ENCODE measurements at regions not wholly inside any gene's neighbourhood (a gene's known extent, or its start where the extent isn't known, plus 50 kb on each side); places are given as distances from the start of the nearest gene placed in this dataset.

DNA sequence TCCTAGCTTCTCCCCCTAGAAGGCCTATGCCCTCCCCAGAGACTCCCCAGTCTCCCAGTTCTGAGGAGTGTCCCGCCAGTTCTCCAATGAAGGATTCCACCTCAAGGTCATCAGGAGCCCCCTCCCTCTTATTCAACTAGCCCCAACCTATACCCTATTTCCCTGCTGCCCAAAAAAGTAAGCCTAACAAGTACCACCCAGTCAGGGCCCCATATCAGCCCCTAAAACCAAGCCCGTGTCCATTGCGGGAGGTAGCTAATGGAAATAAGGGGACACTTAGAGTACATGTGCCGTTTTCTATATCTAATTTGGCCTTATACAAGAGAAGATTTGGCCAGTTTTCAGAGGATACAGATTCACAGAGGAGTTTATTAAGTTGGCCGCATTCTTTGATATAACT, 416.2 kb downstream of the MATN1 start:
- no peak overlapping the region for H3K9ac ChIP-seq (ENCODE audit: low read depth in 1 of 2, low read length in 2 of 2)
- H3K9me3 ChIP-seq (ENCODE audit: control insufficient read depth in 2 of 2, low read length in 2 of 2): no peaks in the 10 kb centered on the region
- H3K36me3 ChIP-seq (ENCODE audit: control insufficient read depth in 2 of 2, insufficient read depth in 2 of 2, low read length in 2 of 2): no peaks in the 10 kb centered on the region
- H3K4me3 ChIP-seq (ENCODE audit: low read length in 2 of 2): no peak overlapping the region
- H3K27ac ChIP-seq (ENCODE audit: low read depth in 2 of 2, low read length in 2 of 2): no peak overlapping the region
- peaks cover 3 to 7% of the 10 kb centered on the region in 2 donors for H3K27me3 ChIP-seq (ENCODE audit: control insufficient read depth in 2 of 2, insufficient read depth in 2 of 2, low read length in 2 of 2)
- H3K4me1 ChIP-seq (ENCODE audit: control insufficient read depth in 2 of 2, insufficient read depth in 2 of 2, low read length in 2 of 2): no peaks in the 10 kb centered on the region

DNA sequence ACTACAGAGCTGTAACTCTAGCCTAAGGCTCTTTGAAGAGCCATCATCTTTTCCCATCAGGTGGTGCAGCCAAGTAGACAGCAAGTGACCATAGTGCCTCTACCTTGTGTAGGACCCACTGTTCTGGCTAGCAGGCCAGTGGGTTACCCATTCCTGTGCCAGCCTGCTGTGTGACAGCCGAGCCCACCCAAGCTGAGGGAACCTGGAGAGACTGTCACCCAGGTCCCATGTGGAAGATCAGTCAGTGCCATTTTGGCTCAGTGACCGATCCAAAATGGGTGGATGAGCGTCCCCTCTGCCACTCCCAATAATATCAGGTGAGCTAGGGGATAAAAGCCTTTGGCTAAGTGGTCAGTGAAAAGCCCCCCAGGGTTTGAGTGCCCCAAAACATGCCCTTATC, 417.9 kb downstream of the MATN1 start:
- Histone ChIP-seq H3K9ac (ENCODE audit: low read depth in 1 of 2, low read length in 2 of 2) (no peak overlapping the region), H3K4me3 (ENCODE audit: low read length in 2 of 2) (no peak overlapping the region), H3K27me3 (ENCODE audit: control insufficient read depth in 2 of 2, insufficient read depth in 2 of 2, low read length in 2 of 2) (peaks cover 3 to 7% of the 10 kb centered on the region in 2 donors), H3K4me1 (ENCODE audit: control insufficient read depth in 2 of 2, insufficient read depth in 2 of 2, low read length in 2 of 2) (no peaks in the 10 kb centered on the region), H3K36me3 (ENCODE audit: control insufficient read depth in 2 of 2, insufficient read depth in 2 of 2, low read length in 2 of 2) (no peaks in the 10 kb centered on the region), H3K9me3 (ENCODE audit: control insufficient read depth in 2 of 2, low read length in 2 of 2) (no peaks in the 10 kb centered on the region), H3K27ac (ENCODE audit: low read depth in 2 of 2, low read length in 2 of 2) (no peak overlapping the region)

DNA sequence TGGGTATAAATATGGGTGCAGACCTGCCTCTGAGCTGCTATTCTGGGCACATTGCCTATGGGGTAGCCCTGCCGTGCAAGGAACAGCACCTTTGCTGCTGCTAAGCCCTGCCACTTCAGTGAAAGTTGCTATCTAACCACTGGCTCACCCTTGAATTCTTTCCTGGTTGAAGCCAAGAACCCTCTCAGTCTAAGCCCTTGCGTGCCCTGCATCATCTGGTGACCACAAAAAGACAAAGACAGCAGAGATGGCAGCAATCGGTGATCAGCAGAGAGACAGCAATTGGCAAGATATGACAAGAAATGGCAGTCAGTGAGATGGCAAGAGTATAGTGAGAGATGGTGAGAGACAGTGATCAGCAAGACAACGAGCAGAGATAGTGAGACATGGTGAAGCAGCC, 418.3 kb downstream of the MATN1 start:
- H3K27me3 ChIP-seq (ENCODE audit: control insufficient read depth in 2 of 2, insufficient read depth in 2 of 2, low read length in 2 of 2): peaks cover 3 to 8% of the 10 kb centered on the region in 2 donors
- no peaks in the 10 kb centered on the region for H3K9me3 ChIP-seq (ENCODE audit: control insufficient read depth in 2 of 2, low read length in 2 of 2)
- H3K9ac ChIP-seq (ENCODE audit: low read depth in 1 of 2, low read length in 2 of 2): no peak overlapping the region
- no peaks in the 10 kb centered on the region for H3K36me3 ChIP-seq (ENCODE audit: control insufficient read depth in 2 of 2, insufficient read depth in 2 of 2, low read length in 2 of 2)
- no peaks in the 10 kb centered on the region for H3K4me1 ChIP-seq (ENCODE audit: control insufficient read depth in 2 of 2, insufficient read depth in 2 of 2, low read length in 2 of 2)
- no peak overlapping the region for H3K27ac ChIP-seq (ENCODE audit: low read depth in 2 of 2, low read length in 2 of 2)
- no peak overlapping the region for H3K4me3 ChIP-seq (ENCODE audit: low read length in 2 of 2)

DNA sequence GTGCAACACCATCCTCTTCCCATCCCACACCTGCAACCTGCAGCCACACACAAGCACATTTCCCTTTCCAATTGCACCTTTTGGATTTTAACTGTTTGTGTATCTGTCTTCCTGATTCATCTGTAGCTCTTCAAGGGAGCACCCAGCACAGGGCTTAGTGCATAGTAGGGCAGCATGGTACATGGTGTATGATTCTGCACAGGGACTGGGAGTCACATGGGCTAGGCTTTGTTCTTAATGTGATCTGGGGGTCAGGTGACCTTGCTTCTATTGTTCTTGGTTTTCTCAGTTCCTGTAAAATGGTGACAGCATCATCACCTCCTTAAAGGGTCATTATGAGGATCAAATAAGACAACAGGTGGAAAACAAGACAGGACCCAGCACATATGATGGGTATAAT, 419.3 kb downstream of the MATN1 start:
- no peaks in the 10 kb centered on the region for H3K36me3 ChIP-seq (ENCODE audit: control insufficient read depth in 2 of 2, insufficient read depth in 2 of 2, low read length in 2 of 2)
- no peaks in the 10 kb centered on the region for H3K9me3 ChIP-seq (ENCODE audit: control insufficient read depth in 2 of 2, low read length in 2 of 2)
- no peaks in the 10 kb centered on the region for H3K4me1 ChIP-seq (ENCODE audit: control insufficient read depth in 2 of 2, insufficient read depth in 2 of 2, low read length in 2 of 2)
- no peak overlapping the region for H3K27ac ChIP-seq (ENCODE audit: low read depth in 2 of 2, low read length in 2 of 2)
- no peak overlapping the region for H3K9ac ChIP-seq (ENCODE audit: low read depth in 1 of 2, low read length in 2 of 2)
- H3K27me3 ChIP-seq (ENCODE audit: control insufficient read depth in 2 of 2, insufficient read depth in 2 of 2, low read length in 2 of 2): peaks cover 3 to 12% of the 10 kb centered on the region in 2 donors
- no peak overlapping the region for H3K4me3 ChIP-seq (ENCODE audit: low read length in 2 of 2)

DNA sequence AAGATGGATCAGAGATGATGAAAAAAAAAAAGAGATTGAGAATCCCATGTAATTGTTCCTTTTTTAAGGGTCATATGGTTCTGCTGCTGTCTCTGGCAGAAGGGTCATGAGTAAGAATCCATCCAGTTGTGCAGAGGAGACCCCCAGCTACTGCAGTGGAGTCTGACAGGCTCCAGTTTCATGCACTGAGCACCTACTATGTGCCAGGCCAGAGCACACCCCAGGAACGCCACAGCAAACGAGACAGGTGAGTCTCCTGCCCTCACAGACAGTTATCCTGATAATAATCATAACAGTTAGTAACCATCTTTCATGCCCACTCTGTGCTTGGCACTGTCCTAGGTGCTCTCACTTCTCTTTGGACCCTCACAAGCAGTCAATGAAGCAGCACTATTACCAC, 420.0 kb downstream of the MATN1 start:
- H3K27ac ChIP-seq (ENCODE audit: low read depth in 2 of 2, low read length in 2 of 2): no peak overlapping the region
- H3K9me3 ChIP-seq (ENCODE audit: control insufficient read depth in 2 of 2, low read length in 2 of 2): no peaks in the 10 kb centered on the region
- H3K4me3 ChIP-seq (ENCODE audit: low read length in 2 of 2): no peak overlapping the region
- H3K36me3 ChIP-seq (ENCODE audit: control insufficient read depth in 2 of 2, insufficient read depth in 2 of 2, low read length in 2 of 2): no peaks in the 10 kb centered on the region
- peaks cover 3 to 12% of the 10 kb centered on the region in 2 donors for H3K27me3 ChIP-seq (ENCODE audit: control insufficient read depth in 2 of 2, insufficient read depth in 2 of 2, low read length in 2 of 2)
- no peaks in the 10 kb centered on the region for H3K4me1 ChIP-seq (ENCODE audit: control insufficient read depth in 2 of 2, insufficient read depth in 2 of 2, low read length in 2 of 2)
- H3K9ac ChIP-seq (ENCODE audit: low read depth in 1 of 2, low read length in 2 of 2): no peak overlapping the region

DNA sequence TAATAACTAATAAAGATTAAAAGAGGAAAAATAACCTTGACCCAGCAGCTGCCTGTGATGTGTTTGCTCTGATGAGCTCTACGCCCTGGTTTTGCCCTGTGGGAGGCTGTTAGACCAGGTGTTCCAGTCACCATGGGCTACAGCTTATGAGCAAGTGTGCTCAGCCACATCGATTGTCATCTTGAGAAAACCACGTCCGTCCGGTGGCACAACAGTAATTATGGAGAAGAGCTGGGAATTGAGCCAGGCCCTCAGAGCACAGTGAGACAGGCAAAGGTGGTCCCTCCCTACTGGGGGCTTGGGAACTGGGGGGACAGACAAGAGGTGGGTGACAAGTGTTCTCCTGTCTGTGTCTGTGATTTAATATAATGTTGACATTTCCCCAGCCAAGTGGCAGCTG, 420.5 kb downstream of the MATN1 start:
- H3K4me1 ChIP-seq (ENCODE audit: control insufficient read depth in 2 of 2, insufficient read depth in 2 of 2, low read length in 2 of 2): no peaks in the 10 kb centered on the region

DNA sequence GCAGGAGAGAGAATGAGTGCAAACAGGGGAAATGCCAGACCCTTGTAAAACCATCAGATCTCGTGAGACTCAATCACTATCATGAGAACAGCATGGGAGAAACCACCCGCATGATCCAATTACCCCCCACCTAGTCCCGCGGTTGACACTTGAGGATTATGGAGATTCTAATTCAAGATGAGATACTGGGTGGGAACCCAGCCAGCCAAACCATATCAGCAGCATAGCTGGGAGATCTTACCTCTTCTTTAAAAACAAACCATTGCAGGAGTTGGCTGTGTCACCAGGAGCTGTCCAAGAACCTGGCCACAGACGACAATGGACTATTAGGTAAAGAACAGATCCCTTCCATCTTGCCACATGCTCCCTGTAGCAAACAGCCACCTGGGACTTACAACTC, 422.7 kb downstream of the MATN1 start:
- Histone ChIP-seq H3K27ac (ENCODE audit: low read depth in 2 of 2, low read length in 2 of 2) (no peak overlapping the region), H3K27me3 (ENCODE audit: control insufficient read depth in 2 of 2, insufficient read depth in 2 of 2, low read length in 2 of 2) (peaks cover 0 to 12% of the 10 kb centered on the region in 2 donors), H3K4me1 (ENCODE audit: control insufficient read depth in 2 of 2, insufficient read depth in 2 of 2, low read length in 2 of 2) (no peaks in the 10 kb centered on the region), H3K9me3 (ENCODE audit: control insufficient read depth in 2 of 2, low read length in 2 of 2) (no peaks in the 10 kb centered on the region), H3K9ac (ENCODE audit: low read depth in 1 of 2, low read length in 2 of 2) (no peak overlapping the region), H3K36me3 (ENCODE audit: control insufficient read depth in 2 of 2, insufficient read depth in 2 of 2, low read length in 2 of 2) (no peaks in the 10 kb centered on the region), H3K4me3 (ENCODE audit: low read length in 2 of 2) (no peak overlapping the region)

More for the DNA sequence above, 420.5 kb downstream of the MATN1 start:
- H3K9me3 ChIP-seq (ENCODE audit: control insufficient read depth in 2 of 2, low read length in 2 of 2): no peaks in the 10 kb centered on the region
- H3K4me3 ChIP-seq (ENCODE audit: low read length in 2 of 2): no peak overlapping the region
- no peak overlapping the region for H3K9ac ChIP-seq (ENCODE audit: low read depth in 1 of 2, low read length in 2 of 2)
- no peaks in the 10 kb centered on the region for H3K36me3 ChIP-seq (ENCODE audit: control insufficient read depth in 2 of 2, insufficient read depth in 2 of 2, low read length in 2 of 2)
- H3K27me3 ChIP-seq (ENCODE audit: control insufficient read depth in 2 of 2, insufficient read depth in 2 of 2, low read length in 2 of 2): peaks cover 0 to 12% of the 10 kb centered on the region in 2 donors
- H3K27ac ChIP-seq (ENCODE audit: low read depth in 2 of 2, low read length in 2 of 2): no peak overlapping the region

DNA sequence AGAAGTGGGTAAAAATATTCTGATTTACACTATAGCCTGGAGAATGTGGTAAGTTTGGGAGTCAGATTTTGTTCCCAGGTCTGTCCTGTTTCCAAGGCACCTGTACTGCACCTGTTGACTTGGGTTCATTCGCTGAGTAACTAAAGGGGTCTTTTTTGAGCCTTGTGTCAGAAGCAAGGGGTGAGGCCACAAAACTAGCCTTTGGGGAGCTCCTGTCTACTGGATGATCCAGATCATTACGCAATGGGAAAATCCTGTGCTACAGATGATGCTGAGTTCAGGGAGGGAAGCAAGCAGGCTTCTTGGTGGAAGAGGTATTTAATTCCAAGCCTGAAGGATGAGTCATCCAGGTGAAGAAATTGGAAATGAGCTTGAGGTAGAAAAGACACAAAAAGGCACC, 424.0 kb downstream of the MATN1 start:
- Histone ChIP-seq H3K4me3 (ENCODE audit: low read length in 2 of 2) (no peak overlapping the region), H3K27me3 (ENCODE audit: control insufficient read depth in 2 of 2, insufficient read depth in 2 of 2, low read length in 2 of 2) (peaks cover 0 to 9% of the 10 kb centered on the region in 2 donors), H3K36me3 (ENCODE audit: control insufficient read depth in 2 of 2, insufficient read depth in 2 of 2, low read length in 2 of 2) (no peaks in the 10 kb centered on the region), H3K4me1 (ENCODE audit: control insufficient read depth in 2 of 2, insufficient read depth in 2 of 2, low read length in 2 of 2) (no peaks in the 10 kb centered on the region), H3K9me3 (ENCODE audit: control insufficient read depth in 2 of 2, low read length in 2 of 2) (no peaks in the 10 kb centered on the region), H3K9ac (ENCODE audit: low read depth in 1 of 2, low read length in 2 of 2) (no peak overlapping the region), H3K27ac (ENCODE audit: low read depth in 2 of 2, low read length in 2 of 2) (no peak overlapping the region)

DNA sequence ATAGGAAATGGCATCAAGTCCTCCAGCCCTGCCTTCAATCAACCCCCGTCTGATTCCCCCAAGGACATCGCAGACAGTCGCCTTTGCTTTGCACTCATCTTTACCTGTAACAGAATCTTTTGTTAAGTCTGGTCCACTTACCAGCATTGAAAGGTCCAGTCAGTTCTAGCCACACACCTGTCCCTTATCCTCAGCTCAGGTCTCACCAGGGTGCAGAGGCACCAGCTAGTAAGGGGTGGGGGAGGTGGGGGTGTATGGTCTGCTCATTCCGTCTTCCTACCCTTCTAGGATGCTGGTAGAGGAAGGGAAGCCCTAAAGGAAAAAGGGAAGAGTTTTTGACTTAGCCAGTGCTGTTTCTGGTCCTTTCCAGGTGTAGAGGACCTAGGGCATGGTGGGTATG, 427.7 kb downstream of the MATN1 start:
- Histone ChIP-seq H3K4me3 (ENCODE audit: low read length in 2 of 2) (no peak overlapping the region), H3K9me3 (ENCODE audit: control insufficient read depth in 2 of 2, low read length in 2 of 2) (no peaks in the 10 kb centered on the region), H3K27me3 (ENCODE audit: control insufficient read depth in 2 of 2, insufficient read depth in 2 of 2, low read length in 2 of 2) (peaks cover 0 to 5% of the 10 kb centered on the region in 2 donors), H3K36me3 (ENCODE audit: control insufficient read depth in 2 of 2, insufficient read depth in 2 of 2, low read length in 2 of 2) (no peaks in the 10 kb centered on the region), H3K4me1 (ENCODE audit: control insufficient read depth in 2 of 2, insufficient read depth in 2 of 2, low read length in 2 of 2) (no peaks in the 10 kb centered on the region), H3K27ac (ENCODE audit: low read depth in 2 of 2, low read length in 2 of 2) (no peak overlapping the region), H3K9ac (ENCODE audit: low read depth in 1 of 2, low read length in 2 of 2) (no peak overlapping the region)

DNA sequence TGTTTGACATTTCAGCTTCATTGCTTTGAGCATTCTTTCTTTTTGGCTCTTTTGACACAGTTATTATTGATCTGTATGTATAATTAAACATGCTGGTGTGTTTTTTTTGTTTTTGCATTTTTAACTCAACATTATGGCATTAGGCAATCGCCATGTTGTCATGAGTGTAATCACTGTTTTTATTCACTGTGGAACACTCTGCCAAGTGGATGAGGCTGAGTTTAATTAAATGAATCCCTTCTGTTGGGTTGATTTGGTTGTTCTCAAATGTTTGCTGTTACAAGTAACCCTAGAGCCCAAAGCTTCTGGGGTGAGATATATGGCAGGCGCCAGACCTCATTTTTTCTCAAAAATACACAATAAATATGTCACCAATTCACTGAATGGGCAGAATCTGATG, 428.1 kb downstream of the MATN1 start:
- Histone ChIP-seq H3K4me1 (ENCODE audit: control insufficient read depth in 2 of 2, insufficient read depth in 2 of 2, low read length in 2 of 2) (no peaks in the 10 kb centered on the region), H3K27me3 (ENCODE audit: control insufficient read depth in 2 of 2, insufficient read depth in 2 of 2, low read length in 2 of 2) (peaks cover 0 to 5% of the 10 kb centered on the region in 2 donors)

DNA sequence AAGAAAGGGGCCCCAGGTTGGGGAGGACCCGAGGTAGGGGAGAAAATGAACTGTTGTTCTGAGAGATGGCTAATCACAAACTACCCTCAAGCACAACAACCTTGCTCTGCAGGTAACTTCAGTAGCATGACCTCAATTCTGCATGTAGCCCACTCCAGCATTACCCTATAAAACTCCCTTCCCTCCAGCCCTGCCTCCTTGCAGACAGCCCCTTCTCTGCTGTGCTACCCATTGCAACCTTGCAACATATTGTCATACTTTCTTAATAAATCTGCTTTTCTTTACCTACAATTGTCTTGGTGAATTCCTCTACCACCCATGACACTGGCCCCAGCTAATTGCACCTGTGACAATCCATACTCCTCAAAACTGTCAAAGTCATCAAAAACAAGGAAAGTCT, 428.9 kb downstream of the MATN1 start:
- no peak overlapping the region for H3K27ac ChIP-seq (ENCODE audit: low read depth in 2 of 2, low read length in 2 of 2)
- H3K27me3 ChIP-seq (ENCODE audit: control insufficient read depth in 2 of 2, insufficient read depth in 2 of 2, low read length in 2 of 2): no peaks in the 10 kb centered on the region
- no peaks in the 10 kb centered on the region for H3K9me3 ChIP-seq (ENCODE audit: control insufficient read depth in 2 of 2, low read length in 2 of 2)
- no peaks in the 10 kb centered on the region for H3K4me1 ChIP-seq (ENCODE audit: control insufficient read depth in 2 of 2, insufficient read depth in 2 of 2, low read length in 2 of 2)
- no peaks in the 10 kb centered on the region for H3K36me3 ChIP-seq (ENCODE audit: control insufficient read depth in 2 of 2, insufficient read depth in 2 of 2, low read length in 2 of 2)
- H3K4me3 ChIP-seq (ENCODE audit: low read length in 2 of 2): no peak overlapping the region
- no peak overlapping the region for H3K9ac ChIP-seq (ENCODE audit: low read depth in 1 of 2, low read length in 2 of 2)

More for the DNA sequence above, 428.1 kb downstream of the MATN1 start:
- Histone ChIP-seq H3K9ac (ENCODE audit: low read depth in 1 of 2, low read length in 2 of 2) (no peak overlapping the region), H3K9me3 (ENCODE audit: control insufficient read depth in 2 of 2, low read length in 2 of 2) (no peaks in the 10 kb centered on the region), H3K36me3 (ENCODE audit: control insufficient read depth in 2 of 2, insufficient read depth in 2 of 2, low read length in 2 of 2) (no peaks in the 10 kb centered on the region), H3K27ac (ENCODE audit: low read depth in 2 of 2, low read length in 2 of 2) (no peak overlapping the region), H3K4me3 (ENCODE audit: low read length in 2 of 2) (no peak overlapping the region)

Data from mucosa of rectum (tissue), 2 donors.